ENCODE measurements at regions not wholly inside any gene's neighbourhood (a gene's known extent, or its start where the extent isn't known, plus 50 kb on each side); places are given as distances from the start of the nearest gene placed in this dataset.
"Not testable (repeated sequence)": the region's sequence is repeated elsewhere in the genome, so short reads cannot be mapped to it uniquely, and the experiment has no call there.

DNA sequence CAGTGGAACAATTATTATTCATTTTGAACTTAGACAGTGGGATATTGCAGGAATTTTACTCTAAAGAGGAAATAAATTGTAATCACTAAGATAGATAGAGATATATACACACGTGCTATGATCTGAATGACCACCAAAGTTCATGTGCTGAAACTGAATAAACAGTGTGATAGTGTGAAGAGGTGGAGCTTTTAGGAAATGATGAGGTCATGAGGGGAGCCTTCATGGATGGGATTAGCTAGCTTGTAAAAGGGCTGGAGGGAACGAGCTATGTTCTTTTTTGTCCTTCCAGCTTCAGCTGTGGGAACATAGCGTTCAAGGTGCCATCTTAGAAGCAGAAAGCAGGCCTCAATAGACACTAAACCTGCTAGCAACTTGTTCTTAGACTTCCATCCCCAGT is 191.5 kb upstream of the LRIG3 start:
- Histone ChIP-seq H3K4me1 (ENCODE audit: insufficient read depth) (no peaks in the 10 kb centered on the region), H2AFZ (no peak overlapping the region), H3K27ac (no peak overlapping the region), H3K4me2 (no peak overlapping the region), H3K9me3 (ENCODE audit: low read depth) (no peaks in the 10 kb centered on the region), H3K27me3 (no peaks in the 10 kb centered on the region), H4K20me1 (ENCODE audit: insufficient read depth, poor library complexity, severe bottlenecking) (no peaks in the 10 kb centered on the region), H3K79me2 (no peaks in the 10 kb centered on the region), H3K36me3 (replicated peaks; ENCODE audit: insufficient read depth, low read depth) (no peaks in the 10 kb centered on the region), H3K9me2 (replicated peaks; ENCODE audit: insufficient read depth) (no peaks in the 10 kb centered on the region), H3K4me3 (no peak overlapping the region)
- peak; percentile 19 for DNase-seq (ENCODE audit: low spot score)
- WGBS (ENCODE audit: low lambda C conversion rate, missing lambda C conversion rate): 40% methylated on average over 3 of the region's 3 CpGs
- no peak for TF ChIP-seq EZH2 (IDR thresholded peaks at IDR 0.05; ENCODE audit: borderline replicate concordance)
- TF ChIP-seq, protein P1, sequence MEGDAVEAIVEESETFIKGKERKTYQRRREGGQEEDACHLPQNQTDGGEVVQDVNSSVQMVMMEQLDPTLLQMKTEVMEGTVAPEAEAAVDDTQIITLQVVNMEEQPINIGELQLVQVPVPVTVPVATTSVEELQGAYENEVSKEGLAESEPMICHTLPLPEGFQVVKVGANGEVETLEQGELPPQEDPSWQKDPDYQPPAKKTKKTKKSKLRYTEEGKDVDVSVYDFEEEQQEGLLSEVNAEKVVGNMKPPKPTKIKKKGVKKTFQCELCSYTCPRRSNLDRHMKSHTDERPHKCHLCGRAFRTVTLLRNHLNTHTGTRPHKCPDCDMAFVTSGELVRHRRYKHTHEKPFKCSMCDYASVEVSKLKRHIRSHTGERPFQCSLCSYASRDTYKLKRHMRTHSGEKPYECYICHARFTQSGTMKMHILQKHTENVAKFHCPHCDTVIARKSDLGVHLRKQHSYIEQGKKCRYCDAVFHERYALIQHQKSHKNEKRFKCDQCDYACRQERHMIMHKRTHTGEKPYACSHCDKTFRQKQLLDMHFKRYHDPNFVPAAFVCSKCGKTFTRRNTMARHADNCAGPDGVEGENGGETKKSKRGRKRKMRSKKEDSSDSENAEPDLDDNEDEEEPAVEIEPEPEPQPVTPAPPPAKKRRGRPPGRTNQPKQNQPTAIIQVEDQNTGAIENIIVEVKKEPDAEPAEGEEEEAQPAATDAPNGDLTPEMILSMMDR (IDR thresholded peaks at IDR 0.05; ENCODE audit: poor library complexity): no peak
- TF ChIP-seq EZH2phosphoT487 (IDR thresholded peaks at IDR 0.05; ENCODE audit: low read depth, severe bottlenecking, unreplicated experiment): no peak

DNA sequence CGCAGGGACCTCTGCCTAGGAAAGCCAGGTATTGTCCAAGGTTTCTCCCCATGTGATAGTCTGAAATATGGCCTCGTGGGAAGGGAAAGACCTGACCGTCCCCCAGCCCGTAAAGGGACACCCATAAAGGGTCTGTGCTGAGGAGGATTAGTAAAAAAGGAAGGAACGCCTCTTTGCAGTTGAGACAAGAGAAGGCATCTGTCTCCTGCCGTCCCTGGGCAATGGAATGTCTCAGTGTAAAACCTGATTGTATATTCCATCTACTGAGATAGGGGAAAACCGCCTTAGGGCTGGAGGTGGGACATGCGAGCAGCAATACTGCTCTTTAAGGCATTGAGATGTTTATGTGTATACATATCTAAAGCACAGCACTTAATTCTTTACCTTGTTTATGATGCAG is 188.2 kb upstream of the LRIG3 start:
- not testable (repeated sequence) for H3K4me3 ChIP-seq; H3K27ac ChIP-seq; H3K4me2 ChIP-seq; H3K9me3 ChIP-seq (ENCODE audit: low read depth); H2AFZ ChIP-seq; H3K36me3 ChIP-seq (replicated peaks; ENCODE audit: insufficient read depth, low read depth); H4K20me1 ChIP-seq (ENCODE audit: insufficient read depth, poor library complexity, severe bottlenecking); H3K27me3 ChIP-seq; H3K79me2 ChIP-seq; H3K4me1 ChIP-seq (ENCODE audit: insufficient read depth); DNase-seq (ENCODE audit: low spot score); H3K9me2 ChIP-seq (replicated peaks; ENCODE audit: insufficient read depth)
- WGBS (ENCODE audit: low lambda C conversion rate, missing lambda C conversion rate): 59% methylated on average over 8 of the region's 8 CpGs

DNA sequence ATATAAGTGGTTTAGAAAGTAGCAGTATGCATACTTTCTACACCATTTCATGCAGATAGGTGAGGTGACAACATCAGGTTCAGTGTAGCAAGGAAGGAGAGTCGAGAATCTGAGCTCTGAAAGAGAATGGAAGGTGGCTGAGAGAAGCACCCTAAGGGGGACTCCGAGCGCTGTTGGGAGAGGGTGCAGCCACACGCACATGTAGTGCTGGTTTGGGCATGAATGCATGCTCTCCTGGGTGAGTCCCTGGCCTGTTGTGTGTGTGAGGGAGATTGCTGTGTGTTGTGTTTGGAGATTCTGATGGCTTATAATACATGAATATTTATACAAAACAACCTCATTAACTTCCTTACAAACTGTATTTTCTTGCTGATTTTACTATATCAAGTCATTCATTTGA is 180.3 kb upstream of the LRIG3 start:
- Histone ChIP-seq H3K27ac (no peak overlapping the region), H3K4me2 (no peak overlapping the region), H3K9me3 (ENCODE audit: low read depth) (no peaks in the 10 kb centered on the region), H3K4me1 (ENCODE audit: insufficient read depth) (no peaks in the 10 kb centered on the region), H3K36me3 (replicated peaks; ENCODE audit: insufficient read depth, low read depth) (no peaks in the 10 kb centered on the region), H3K79me2 (no peaks in the 10 kb centered on the region), H3K9me2 (replicated peaks; ENCODE audit: insufficient read depth) (no peaks in the 10 kb centered on the region), H4K20me1 (ENCODE audit: insufficient read depth, poor library complexity, severe bottlenecking) (no peaks in the 10 kb centered on the region), H2AFZ (no peak overlapping the region), H3K27me3 (no peaks in the 10 kb centered on the region), H3K4me3 (no peak overlapping the region)
- DNase-seq (ENCODE audit: low spot score): no peak
- 87% methylated on average over 4 of the region's 4 CpGs for WGBS (ENCODE audit: low lambda C conversion rate, missing lambda C conversion rate)
- TF ChIP-seq EZH2phosphoT487 (IDR thresholded peaks at IDR 0.05; ENCODE audit: low read depth, severe bottlenecking, unreplicated experiment) (no peak), EZH2 (IDR thresholded peaks at IDR 0.05; ENCODE audit: borderline replicate concordance) (no peak)
- TF ChIP-seq, protein P1 (IDR thresholded peaks at IDR 0.05; ENCODE audit: poor library complexity): no peak

DNA sequence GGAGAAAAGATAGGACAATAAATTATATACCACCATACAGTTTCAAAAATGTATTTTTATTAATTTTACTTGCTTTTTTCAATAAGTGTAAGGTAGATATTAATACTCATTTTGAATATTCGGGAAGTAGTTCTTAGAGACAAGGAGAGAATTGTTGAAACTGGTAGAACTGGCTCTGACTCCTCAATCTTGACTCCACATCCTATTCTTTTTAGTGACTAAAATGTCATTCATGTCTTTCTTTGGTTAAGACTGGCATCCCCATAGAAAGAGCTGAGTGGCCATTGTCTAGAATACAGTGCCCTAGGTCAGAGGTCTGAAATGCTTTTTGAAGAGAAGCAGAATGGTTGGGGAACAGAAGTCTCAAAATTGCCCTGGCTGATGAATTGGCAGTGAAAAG is 177.6 kb upstream of the LRIG3 start:
- no peak overlapping the region for H3K4me2 ChIP-seq
- H3K27ac ChIP-seq: no peak overlapping the region
- no peak for DNase-seq (ENCODE audit: low spot score)
- no peak overlapping the region for H2AFZ ChIP-seq
- H3K9me3 ChIP-seq (ENCODE audit: low read depth): no peaks in the 10 kb centered on the region
- no peaks in the 10 kb centered on the region for H3K79me2 ChIP-seq
- no peaks in the 10 kb centered on the region for H3K36me3 ChIP-seq (replicated peaks; ENCODE audit: insufficient read depth, low read depth)
- 94% methylated on average over 1 of the region's 1 CpG for WGBS (ENCODE audit: low lambda C conversion rate, missing lambda C conversion rate)
- no peaks in the 10 kb centered on the region for H4K20me1 ChIP-seq (ENCODE audit: insufficient read depth, poor library complexity, severe bottlenecking)
- H3K9me2 ChIP-seq (replicated peaks; ENCODE audit: insufficient read depth): no peaks in the 10 kb centered on the region
- H3K27me3 ChIP-seq: no peaks in the 10 kb centered on the region
- H3K4me1 ChIP-seq (ENCODE audit: insufficient read depth): no peaks in the 10 kb centered on the region
- H3K4me3 ChIP-seq: no peak overlapping the region
- no peak for TF ChIP-seq EZH2 (IDR thresholded peaks at IDR 0.05; ENCODE audit: borderline replicate concordance)
- TF ChIP-seq EZH2phosphoT487 (IDR thresholded peaks at IDR 0.05; ENCODE audit: low read depth, severe bottlenecking, unreplicated experiment): no peak
- TF ChIP-seq, protein P1 (IDR thresholded peaks at IDR 0.05; ENCODE audit: poor library complexity): no peak

All from hepatocyte (in vitro differentiated cells).